ENCODE measurements at regions not wholly inside any gene's neighbourhood (a gene's known extent, or its start where the extent isn't known, plus 50 kb on each side); places are given as distances from the start of the nearest gene placed in this dataset.
A peak's percentile ranks its signal among the peaks of the same experiment; 100 is the strongest.
"Not testable (repeated sequence)": the region's sequence is repeated elsewhere in the genome, so short reads cannot be mapped to it uniquely, and the experiment has no call there.

- DNase-seq (ENCODE audit: low spot score), result no peak
Measured at GRCh38 chr6:22149096-22149495, 147.7 kb downstream of the PRL start.

GRCh38 chr6:22149501-22150367 lies 147.1 kb downstream of the PRL start:
- no peak for DNase-seq (ENCODE audit: low spot score)

GRCh38 chr6:22150368-22151035 lies 146.3 kb downstream of the PRL start:
- DNase-seq (ENCODE audit: low spot score), result no peak

GRCh38 chr6:22151892-22152291 lies 144.9 kb downstream of the PRL start:
- DNase-seq (ENCODE audit: low spot score), result no peak

- DNase-seq (ENCODE audit: low spot score), result no peak
Measured at GRCh38 chr6:22152841-22153240, 144.0 kb downstream of the PRL start.

GRCh38 chr6:22153384-22154158 lies 143.3 kb downstream of the PRL start:
- no peak for DNase-seq (ENCODE audit: low spot score)

GRCh38 chr6:22155551-22155950 lies 141.3 kb downstream of the PRL start:
- no peak for DNase-seq (ENCODE audit: low spot score)

GRCh38 chr6:22157233-22157632 lies 139.6 kb downstream of the PRL start:
- no peak for DNase-seq (ENCODE audit: low spot score)

GRCh38 chr6:22164236-22164635 lies 132.6 kb downstream of the PRL start:
- no peak for DNase-seq (ENCODE audit: low spot score)

- DNase-seq (ENCODE audit: low spot score), result not testable (repeated sequence)
Measured at GRCh38 chr6:22171006-22171405, 125.8 kb downstream of the PRL start.

- not testable (repeated sequence) for DNase-seq (ENCODE audit: low spot score)
Measured at GRCh38 chr6:22171885-22172284, 125.0 kb downstream of the PRL start.

GRCh38 chr6:22173311-22173710 lies 123.5 kb downstream of the PRL start:
- no peak for DNase-seq (ENCODE audit: low spot score)

- not testable (repeated sequence) for DNase-seq (ENCODE audit: low spot score)
Measured at GRCh38 chr6:22180250-22180649, 116.6 kb downstream of the PRL start.

- no peak for DNase-seq (ENCODE audit: low spot score)
Measured at GRCh38 chr6:22184371-22184770, 112.5 kb downstream of the PRL start.

GRCh38 chr6:22189946-22190345 lies 106.9 kb downstream of the PRL start:
- DNase-seq (ENCODE audit: low spot score), result no peak

GRCh38 chr6:22194188-22194921 lies 102.5 kb downstream of the PRL start:
- peak; percentile 15 for DNase-seq (ENCODE audit: low spot score)

- no peak for DNase-seq (ENCODE audit: low spot score)
Measured at GRCh38 chr6:22199771-22200170, 97.1 kb downstream of the PRL start.

- DNase-seq (ENCODE audit: low spot score), result no peak
Measured at GRCh38 chr6:22204153-22204552, 92.7 kb downstream of the PRL start.

GRCh38 chr6:22205266-22205665 lies 91.6 kb downstream of the PRL start:
- no peak for DNase-seq (ENCODE audit: low spot score)

GRCh38 chr6:22206106-22206505 lies 90.7 kb downstream of the PRL start:
- no peak for DNase-seq (ENCODE audit: low spot score)

GRCh38 chr6:22208026-22208425 lies 88.8 kb downstream of the PRL start:
- DNase-seq (ENCODE audit: low spot score), result no peak

GRCh38 chr6:22214314-22214713 lies 82.5 kb downstream of the PRL start:
- DNase-seq (ENCODE audit: low spot score), result no peak
